K562 (cell line): ENCODE measurements at regions not wholly inside any gene's neighbourhood (a gene's known extent, or its start where the extent isn't known, plus 50 kb on each side); places are given as distances from the start of the nearest gene placed in this dataset.

Experiments used
- ATAC-seq: fragments of 200-7000 bp; cut with Tn5 transposase; 3 replicates; pipeline ENCODE4 v1.9.1; 2020; ENCODE audit warnings: moderate library complexity
- BruUV-seq: library from RNA; stranded (reverse); fragments of 400-500 nt; replicated peaks from 2 replicates; lab custom pipeline; 2021; lab: Mats Ljungman, UMichigan
- CTCF ChIA-PET: fragments of 300-600 bp; formaldehyde crosslinking; extraction: SDS; loops from one replicate; lab custom pipeline; 2021; ENCODE audit warnings: low intra/inter-chr PET ratio; lab: Yijun Ruan, JAX
- POLR2A ChIA-PET: fragments of 300-600, 350-650 bp; sonication (Branson Sonifier 250); formaldehyde crosslinking; extraction: SDS; loops from one replicate; lab custom pipeline; 2021; ENCODE audit warnings: antibody characterized with exemption, inconsistent platforms; lab: Yijun Ruan, JAX
- DNase-seq, 4 experiments: peaks; one replicate each; pipeline versions ENCODE4 v3.0.0 to v3.0.0-alpha.2; 2011 to 2018; ENCODE audit warnings: low spot score in 3 of 4, mixed read lengths in 3 of 4; ENCODE audit errors: extremely low read depth in 1 of 4
- FAIRE-seq: peaks from 2 replicates; lab custom pipeline; 2011; peaks lifted over from hg19 to GRCh38; lab: Jason Lieb, UNC
- H2AFZ ChIP-seq: 2 replicates; pipeline ENCODE4 v1.6.0; 2011; ENCODE audit warnings: low read depth, low read length, control low read depth, inconsistent platforms
- H3K27ac ChIP-seq: fragments of 200-600 bp; 3 replicates; pipeline ENCODE4 v1.8.0; 2011; ENCODE audit warnings: low read depth, mild to moderate bottlenecking, control low read depth, inconsistent platforms, low read length, moderate library complexity, mixed read lengths; ENCODE audit errors: extremely low read depth
- H3K27me3 ChIP-seq, 2 experiments: fragments of 300-600 bp in 1 of 2; 2 replicates in 1 of 2; 3 replicates in 1 of 2; pipeline versions ENCODE4 v1.6.0 to v1.8.0; 2011; ENCODE audit warnings: inconsistent platforms in 2 of 2, low read length in 2 of 2, mild to moderate bottlenecking in 1 of 2, mixed read lengths in 1 of 2, moderate library complexity in 1 of 2; ENCODE audit not compliant: control insufficient read depth in 2 of 2, insufficient read depth in 2 of 2
- H3K36me3 ChIP-seq: fragments of 300-600 bp; 3 replicates; pipeline ENCODE4 v1.8.0; 2011; ENCODE audit warnings: mild to moderate bottlenecking, low read length, inconsistent platforms; ENCODE audit not compliant: control insufficient read depth, insufficient read depth
- H3K4me1 ChIP-seq, 2 experiments: fragments of 200-600 bp in 1 of 2; replicated peaks in 1 of 2; 2 replicates in 1 of 2; 3 replicates in 1 of 2; pipeline versions ENCODE4 v1.5.1 to v1.8.0; 2011; ENCODE audit warnings: inconsistent platforms in 2 of 2, low read length in 2 of 2, mild to moderate bottlenecking in 1 of 2, mixed read lengths in 1 of 2, moderate library complexity in 1 of 2; ENCODE audit not compliant: control insufficient read depth in 2 of 2, insufficient read depth in 2 of 2
- H3K4me2 ChIP-seq: 2 replicates; pipeline ENCODE4 v1.6.1; 2011; ENCODE audit warnings: low read length, control low read depth, inconsistent platforms, mixed read lengths; ENCODE audit not compliant: insufficient read depth
- H3K4me3 ChIP-seq: fragments of 200-600 bp; sonication (generic), shearing (Covaris generic); 2 replicates; pipeline ENCODE4 v1.5.1; 2016; ENCODE audit warnings: control low read depth, inconsistent platforms
- H3K79me2 ChIP-seq: fragments of 200-600 bp; 3 replicates; pipeline ENCODE4 v1.8.0; 2011; ENCODE audit warnings: low read length, inconsistent platforms; ENCODE audit not compliant: control insufficient read depth, insufficient read depth
- H3K9ac ChIP-seq, 2 experiments: 2 replicates each; pipeline versions ENCODE4 v1.6.0 to v1.6.1; 2011; ENCODE audit warnings: low read depth in 2 of 2, low read length in 2 of 2, control low read depth in 1 of 2, inconsistent platforms in 1 of 2, mild to moderate bottlenecking in 1 of 2, mixed read lengths in 1 of 2; ENCODE audit not compliant: insufficient read depth in 1 of 2
- H3K9me1 ChIP-seq: one replicate; pipeline ENCODE4 v1.6.0; 2011; ENCODE audit warnings: inconsistent platforms, mild to moderate bottlenecking, low read length, moderate library complexity; ENCODE audit not compliant: control insufficient read depth, insufficient read depth
- H3K9me3 ChIP-seq: replicated peaks from 2 replicates; pipeline ENCODE4 v1.5.1; 2011; ENCODE audit warnings: low read depth, low read length, inconsistent platforms; ENCODE audit not compliant: control insufficient read depth, insufficient read depth
- H4K20me1 ChIP-seq: replicated peaks from 2 replicates; pipeline ENCODE4 v1.6.1; 2011; ENCODE audit warnings: low read length, inconsistent platforms, mixed read lengths; ENCODE audit not compliant: control insufficient read depth, insufficient read depth
- ARID1B ChIP-seq: fragments of 450-650 bp; IDR thresholded peaks from 2 replicates; pipeline ENCODE4 v1.6.1; 2016; ENCODE audit warnings: antibody characterized with exemption, mild to moderate bottlenecking, inconsistent platforms
- CBX5 ChIP-seq: IDR thresholded peaks from 2 replicates; pipeline ENCODE4 v1.6.1; 2014; ENCODE audit warnings: low read depth, borderline replicate concordance
- GTF2E2 ChIP-seq: fragments of 200-800 bp; sonication (Bioruptor generic); IDR thresholded peaks from 2 replicates; pipeline ENCODE4 v1.6.1; 2016; ENCODE audit warnings: missing genetic modification characterization, missing compliant biosample characterization
- HEY1 ChIP-seq: fragments of 250-450 bp; sonication (Bioruptor Pico); IDR thresholded peaks from 2 replicates; pipeline ENCODE4 v1.5.0; 2020; ENCODE audit warnings: mild to moderate bottlenecking, moderate library complexity, borderline replicate concordance
- MED1 ChIP-seq: sonication (generic); formaldehyde crosslinking; IDR thresholded peaks from 2 replicates; pipeline ENCODE4 v1.8.1; 2023; ENCODE audit warnings: missing genetic modification reagents, borderline replicate concordance
- MIER1 ChIP-seq: fragments of 450-650 bp; IDR thresholded peaks from 2 replicates; pipeline ENCODE4 v1.6.1; 2016; ENCODE audit warnings: antibody characterized with exemption, mild to moderate bottlenecking, low read depth
- MTA1 ChIP-seq: fragments of 450-650 bp; IDR thresholded peaks from 2 replicates; pipeline ENCODE4 v1.6.1; 2017; ENCODE audit warnings: borderline replicate concordance
- XRCC3 ChIP-seq: fragments of 450-650 bp; IDR thresholded peaks from 2 replicates; pipeline ENCODE4 v1.6.1; 2017; ENCODE audit warnings: mild to moderate bottlenecking, moderate library complexity
- XRCC5 ChIP-seq: fragments of 200-400 bp; formaldehyde crosslinking; IDR thresholded peaks from 2 replicates; pipeline ENCODE4 v1.6.1; 2017; ENCODE audit warnings: low read depth, mild to moderate bottlenecking, low read length
- ZC3H4 ChIP-seq: sonication (generic); formaldehyde crosslinking; IDR thresholded peaks from 2 replicates; pipeline ENCODE4 v1.9.0; 2021; ENCODE audit warnings: missing genetic modification reagents, borderline replicate concordance
- ZNF561 ChIP-seq: fragments of 450-650 bp; formaldehyde crosslinking; conservative IDR thresholded peaks from 2 replicates; pipeline ENCODE4 v1.4.0; 2020; ENCODE audit warnings: mild to moderate bottlenecking, moderate library complexity
- ZNF586 ChIP-seq: fragments of 450-650 bp; formaldehyde crosslinking; conservative IDR thresholded peaks from 2 replicates; pipeline ENCODE4 v1.4.0; 2020; ENCODE audit warnings: mild to moderate bottlenecking, moderate library complexity
- WGBS: fragments of 100-300 bp; shearing (Covaris generic); methylation state at CpG from one replicate; pipeline ENCODE4 v1.1.6; 2016; ENCODE audit warnings: low coverage, mixed read lengths; ENCODE audit not compliant: insufficient coverage; ENCODE audit errors: missing lambda C conversion rate; 5-methylcytosine and 5-hydroxymethylcytosine counted together
- in situ Hi-C: fragments of 300-500 bp; cut with MboI; formaldehyde crosslinking; loops from 4 replicates; pipeline ENCODE4 v1.15.0; 2018; ENCODE audit warnings: inconsistent platforms, mixed read lengths
- intact Hi-C: fragments of 100-400 bp; cut with micrococcal nuclease; formaldehyde crosslinking; loops from 2 replicates; pipeline ENCODE4 v1.14.2; 2022
- TF ChIP-seq, protein P1 (sequence below): IDR thresholded peaks from 2 replicates; pipeline ENCODE4 v1.6.1; 2014; ENCODE audit warnings: antibody characterized with exemption
- TF ChIP-seq, protein P2 (sequence below): fragments of 250-450 bp; sonication (Bioruptor Pico); IDR thresholded peaks from 2 replicates; pipeline ENCODE4 v1.8.0; 2022; ENCODE audit warnings: inconsistent platforms
- TF ChIP-seq, protein P3 (sequence below): fragments of 250-450 bp; sonication (Bioruptor Pico); IDR thresholded peaks from 2 replicates; pipeline ENCODE4 v1.8.0; 2021; ENCODE audit warnings: borderline replicate concordance, mild to moderate bottlenecking, moderate library complexity; ENCODE audit not compliant: poor library complexity, severe bottlenecking
- TF ChIP-seq, protein P4 (sequence below): fragments of 450-650 bp; IDR thresholded peaks from 2 replicates; pipeline ENCODE4 v1.6.1; 2016

DNA sequence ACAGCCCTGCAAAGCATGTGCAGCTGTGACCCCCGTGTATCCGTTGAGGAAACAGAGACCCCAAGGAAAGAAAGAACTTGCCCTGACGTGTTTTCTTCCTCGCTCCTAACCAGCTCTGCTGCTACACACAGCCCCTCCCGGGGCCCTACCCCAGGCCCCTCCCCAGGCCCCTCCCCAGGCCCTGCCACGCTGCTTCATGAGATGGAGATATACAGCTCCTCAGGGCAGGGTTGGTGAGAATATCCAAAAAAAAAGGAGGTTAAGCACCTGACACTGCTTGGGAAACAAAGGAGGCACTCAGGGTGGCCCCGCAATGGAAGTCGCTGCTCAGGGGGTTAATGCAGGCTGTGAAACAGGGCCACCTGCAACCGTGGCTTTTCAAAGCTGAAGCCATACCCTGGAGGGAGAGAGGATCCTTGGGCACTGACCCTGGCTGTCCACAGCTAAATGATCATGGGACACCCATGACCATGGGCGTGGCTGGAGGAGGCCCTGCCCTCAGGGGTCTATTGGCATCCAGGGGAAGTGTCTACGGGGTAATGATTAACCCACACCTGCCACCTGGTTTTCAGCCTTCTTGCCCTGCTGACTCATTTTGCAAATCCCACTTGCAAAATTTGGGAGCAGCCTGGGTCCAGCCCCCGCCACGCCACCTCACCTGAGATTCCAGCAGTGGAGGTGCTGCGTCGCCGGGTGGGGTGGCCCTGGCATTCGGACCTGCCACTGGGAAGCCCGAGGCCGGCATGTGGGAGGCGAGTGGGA lies 112.1 kb upstream of the ANO1 start:
- Histone ChIP-seq H3K79me2 (no peaks in the 10 kb centered on the region), H3K9me3 (no peaks in the 10 kb centered on the region), H3K27me3 (no peaks in the 10 kb centered on the region; a peak in 1 of 5 replicates), H4K20me1 (no peaks in the 10 kb centered on the region), H3K36me3 (no peaks in the 10 kb centered on the region), H3K9ac (no peak overlapping the region), H3K4me2 (no peak overlapping the region), H3K27ac (no peak overlapping the region), H3K4me3 (no peak overlapping the region), H2AFZ (no peak overlapping the region), H3K9me1 (no peaks in the 10 kb centered on the region), H3K4me1 (peaks cover 12 to 35% of the 10 kb centered on the region in 2 experiments; a peak in 4 of 5 replicates)
- intact Hi-C loops = no loop called here
- ChIA-PET POLR2A (interaction anchor here (1.4 to 1.5 kb wide), 2 partner anchors 8 to 9 kb away, joined by 3 to 4 read pairs; no protein-coding TSS in a partner anchor), CTCF (no interaction called here)
- TF ChIP-seq, protein P1, sequence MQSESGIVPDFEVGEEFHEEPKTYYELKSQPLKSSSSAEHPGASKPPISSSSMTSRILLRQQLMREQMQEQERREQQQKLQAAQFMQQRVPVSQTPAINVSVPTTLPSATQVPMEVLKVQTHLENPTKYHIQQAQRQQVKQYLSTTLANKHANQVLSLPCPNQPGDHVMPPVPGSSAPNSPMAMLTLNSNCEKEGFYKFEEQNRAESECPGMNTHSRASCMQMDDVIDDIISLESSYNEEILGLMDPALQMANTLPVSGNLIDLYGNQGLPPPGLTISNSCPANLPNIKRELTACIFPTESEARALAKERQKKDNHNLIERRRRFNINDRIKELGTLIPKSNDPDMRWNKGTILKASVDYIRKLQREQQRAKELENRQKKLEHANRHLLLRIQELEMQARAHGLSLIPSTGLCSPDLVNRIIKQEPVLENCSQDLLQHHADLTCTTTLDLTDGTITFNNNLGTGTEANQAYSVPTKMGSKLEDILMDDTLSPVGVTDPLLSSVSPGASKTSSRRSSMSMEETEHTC = no peak
- TF ChIP-seq MTA1 (no peak), ZNF586 (CRISPR knock-in tag) (no peak), ARID1B (no peak), ZNF561 (CRISPR knock-in tag) (no peak), CBX5 (no peak), ZC3H4 (CRISPR knock-in tag) (no peak), MED1 (CRISPR knock-in tag) (no peak), HEY1 (CRISPR knock-in tag) (no peak), GTF2E2 (no peak), MIER1 (no peak), XRCC3 (no peak), XRCC5 (no peak)
- TF ChIP-seq, protein P2, sequence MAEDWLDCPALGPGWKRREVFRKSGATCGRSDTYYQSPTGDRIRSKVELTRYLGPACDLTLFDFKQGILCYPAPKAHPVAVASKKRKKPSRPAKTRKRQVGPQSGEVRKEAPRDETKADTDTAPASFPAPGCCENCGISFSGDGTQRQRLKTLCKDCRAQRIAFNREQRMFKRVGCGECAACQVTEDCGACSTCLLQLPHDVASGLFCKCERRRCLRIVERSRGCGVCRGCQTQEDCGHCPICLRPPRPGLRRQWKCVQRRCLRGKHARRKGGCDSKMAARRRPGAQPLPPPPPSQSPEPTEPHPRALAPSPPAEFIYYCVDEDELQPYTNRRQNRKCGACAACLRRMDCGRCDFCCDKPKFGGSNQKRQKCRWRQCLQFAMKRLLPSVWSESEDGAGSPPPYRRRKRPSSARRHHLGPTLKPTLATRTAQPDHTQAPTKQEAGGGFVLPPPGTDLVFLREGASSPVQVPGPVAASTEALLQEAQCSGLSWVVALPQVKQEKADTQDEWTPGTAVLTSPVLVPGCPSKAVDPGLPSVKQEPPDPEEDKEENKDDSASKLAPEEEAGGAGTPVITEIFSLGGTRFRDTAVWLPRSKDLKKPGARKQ (CRISPR knock-in tag) = no peak
- TF ChIP-seq, protein P3, sequence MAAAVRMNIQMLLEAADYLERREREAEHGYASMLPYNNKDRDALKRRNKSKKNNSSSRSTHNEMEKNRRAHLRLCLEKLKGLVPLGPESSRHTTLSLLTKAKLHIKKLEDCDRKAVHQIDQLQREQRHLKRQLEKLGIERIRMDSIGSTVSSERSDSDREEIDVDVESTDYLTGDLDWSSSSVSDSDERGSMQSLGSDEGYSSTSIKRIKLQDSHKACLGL (CRISPR knock-in tag) = no peak
- TF ChIP-seq, protein P4, sequence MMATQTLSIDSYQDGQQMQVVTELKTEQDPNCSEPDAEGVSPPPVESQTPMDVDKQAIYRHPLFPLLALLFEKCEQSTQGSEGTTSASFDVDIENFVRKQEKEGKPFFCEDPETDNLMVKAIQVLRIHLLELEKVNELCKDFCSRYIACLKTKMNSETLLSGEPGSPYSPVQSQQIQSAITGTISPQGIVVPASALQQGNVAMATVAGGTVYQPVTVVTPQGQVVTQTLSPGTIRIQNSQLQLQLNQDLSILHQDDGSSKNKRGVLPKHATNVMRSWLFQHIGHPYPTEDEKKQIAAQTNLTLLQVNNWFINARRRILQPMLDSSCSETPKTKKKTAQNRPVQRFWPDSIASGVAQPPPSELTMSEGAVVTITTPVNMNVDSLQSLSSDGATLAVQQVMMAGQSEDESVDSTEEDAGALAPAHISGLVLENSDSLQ = no peak
- in situ Hi-C loops = no loop called here
- no TSS peak for BruUV-seq
- no peak for ATAC-seq
- 39% methylated on average over 16 of the region's 20 CpGs for WGBS
- DNase-seq = no peak
- no peak for FAIRE-seq
